Stimulated activated CD4-positive, alpha-beta T cell treated with anti-CD3 and anti-CD28 coated beads, Interleukin-15, amount 100 ng/mL, for 24 hours (primary cell): ENCODE measurements at regions not wholly inside any gene's neighbourhood (a gene's known extent, or its start where the extent isn't known, plus 50 kb on each side); places are given as distances from the start of the nearest gene placed in this dataset.
"Not testable (repeated sequence)": the region's sequence is repeated elsewhere in the genome, so short reads cannot be mapped to it uniquely, and the experiment has no call there.

Experiments used
- DNase-seq: peaks from one replicate; pipeline ENCODE4 v3.0.0-alpha.2; 2020

- no peak for DNase-seq
Observed at GRCh38 chr5:103804711-103805110, 242.1 kb upstream of the NUDT12 start.

GRCh38 chr5:103801681-103802080, 239.1 kb upstream of the NUDT12 start:
- no peak for DNase-seq

GRCh38 chr5:103800741-103801495, 238.3 kb upstream of the NUDT12 start:
- no peak for DNase-seq

GRCh38 chr5:103793595-103794182, 231.1 kb upstream of the NUDT12 start:
- DNase-seq = no peak

- DNase-seq = no peak
Observed at GRCh38 chr5:103785569-103785968, 223.0 kb upstream of the NUDT12 start.

GRCh38 chr5:103783669-103784068, 221.1 kb upstream of the NUDT12 start:
- DNase-seq = no peak

GRCh38 chr5:103780794-103781193, 218.2 kb upstream of the NUDT12 start:
- DNase-seq = no peak

GRCh38 chr5:103774721-103775120, 212.1 kb upstream of the NUDT12 start:
- DNase-seq = no peak

GRCh38 chr5:103772248-103772647, 209.7 kb upstream of the NUDT12 start:
- DNase-seq = no peak

- DNase-seq = no peak
Observed at GRCh38 chr5:103764403-103764802, 201.8 kb upstream of the NUDT12 start.

GRCh38 chr5:103758996-103759395, 196.4 kb upstream of the NUDT12 start:
- DNase-seq = no peak

- no peak for DNase-seq
Observed at GRCh38 chr5:103755974-103756373, 193.4 kb upstream of the NUDT12 start.

- DNase-seq = no peak
Observed at GRCh38 chr5:103745353-103746065, 182.9 kb upstream of the NUDT12 start.

GRCh38 chr5:103744159-103744558, 181.6 kb upstream of the NUDT12 start:
- DNase-seq = no peak

- DNase-seq = no peak
Observed at GRCh38 chr5:103743421-103743820, 180.8 kb upstream of the NUDT12 start.

- DNase-seq = no peak
Observed at GRCh38 chr5:103741984-103742383, 179.4 kb upstream of the NUDT12 start.

- not testable (repeated sequence) for DNase-seq
Observed at GRCh38 chr5:103736343-103736742, 173.8 kb upstream of the NUDT12 start.

- no peak for DNase-seq
Observed at GRCh38 chr5:103724271-103724670, 161.7 kb upstream of the NUDT12 start.

GRCh38 chr5:103721183-103721582, 158.6 kb upstream of the NUDT12 start:
- DNase-seq = no peak

GRCh38 chr5:103718108-103718507, 155.5 kb upstream of the NUDT12 start:
- no peak for DNase-seq

- DNase-seq = no peak
Observed at GRCh38 chr5:103708601-103709000, 146.0 kb upstream of the NUDT12 start.

- no peak for DNase-seq
Observed at GRCh38 chr5:103706939-103707682, 144.5 kb upstream of the NUDT12 start.

- no peak for DNase-seq
Observed at GRCh38 chr5:103703617-103704016, 141.0 kb upstream of the NUDT12 start.
